GM19467 (cell line): ENCODE measurements at regions not wholly inside any gene's neighbourhood (a gene's known extent, or its start where the extent isn't known, plus 50 kb on each side); places are given as distances from the start of the nearest gene placed in this dataset.

ENCODE experiments used
- ATAC-seq: cut with Tn5 transposase; IDR thresholded peaks from one replicate; pipeline ENCODE4 v1.9.1; 2021; ENCODE audit warnings: mild to moderate bottlenecking, moderate library complexity; ENCODE audit not compliant: unreplicated experiment

- no peak for ATAC-seq
Measured at GRCh38 chr2:155830351-155830750, 502.2 kb downstream of the NR4A2 start.

GRCh38 chr2:155825876-155826275 lies 506.6 kb downstream of the NR4A2 start:
- no peak for ATAC-seq

- peak; percentile 86 for ATAC-seq
Measured at GRCh38 chr2:155815851-155816250, 516.7 kb downstream of the NR4A2 start.

GRCh38 chr2:155815275-155815674 lies 517.2 kb downstream of the NR4A2 start:
- ATAC-seq: no peak

GRCh38 chr2:155810411-155810810 lies 522.1 kb downstream of the NR4A2 start:
- ATAC-seq: no peak

- ATAC-seq: no peak
Measured at GRCh38 chr2:155802888-155803287, 529.6 kb downstream of the NR4A2 start.

- no peak for ATAC-seq
Measured at GRCh38 chr2:155792666-155793065, 539.9 kb downstream of the NR4A2 start.

- no peak for ATAC-seq
Measured at GRCh38 chr2:155770516-155770915, 562.0 kb downstream of the NR4A2 start.

GRCh38 chr2:155766342-155767115 lies 566.0 kb downstream of the NR4A2 start:
- ATAC-seq: no peak

- ATAC-seq: no peak
Measured at GRCh38 chr2:155755481-155755880, 577.0 kb downstream of the NR4A2 start.

- no peak for ATAC-seq
Measured at GRCh38 chr2:155748131-155748530, 584.4 kb downstream of the NR4A2 start.

GRCh38 chr2:155747531-155747930 lies 585.0 kb downstream of the NR4A2 start:
- ATAC-seq: no peak

GRCh38 chr2:155733091-155733853 lies 599.2 kb downstream of the NR4A2 start:
- ATAC-seq: no peak

GRCh38 chr2:155730804-155731203 lies 601.7 kb downstream of the NR4A2 start:
- no peak for ATAC-seq

- ATAC-seq: no peak
Measured at GRCh38 chr2:155727187-155727895, 605.2 kb downstream of the NR4A2 start.

GRCh38 chr2:155722290-155722689 lies 610.2 kb downstream of the NR4A2 start:
- no peak for ATAC-seq

GRCh38 chr2:155715705-155716104 lies 616.8 kb downstream of the NR4A2 start:
- ATAC-seq: no peak

- no peak for ATAC-seq
Measured at GRCh38 chr2:155714983-155715382, 617.5 kb downstream of the NR4A2 start.

- no peak for ATAC-seq
Measured at GRCh38 chr2:155708071-155708470, 624.5 kb downstream of the NR4A2 start.

GRCh38 chr2:155703917-155704316 lies 628.6 kb downstream of the NR4A2 start:
- no peak for ATAC-seq

GRCh38 chr2:155703048-155703447 lies 629.5 kb downstream of the NR4A2 start:
- ATAC-seq: no peak

GRCh38 chr2:155701721-155702120 lies 630.8 kb downstream of the NR4A2 start:
- no peak for ATAC-seq
